Mucosa of descending colon (tissue), 3 donors: ENCODE measurements at regions not wholly inside any gene's neighbourhood (a gene's known extent, or its start where the extent isn't known, plus 50 kb on each side); places are given as distances from the start of the nearest gene placed in this dataset.

Source experiments
- ATAC-seq: fragments of 200-7000 bp; cut with Tn5 transposase; one replicate; pipeline ENCODE4 v1.9.1; 2020; ENCODE audit warnings: mild to moderate bottlenecking, moderate library complexity
- DNase-seq, 3 donors: peaks; one replicate each; pipeline ENCODE4 v3.0.0-alpha.2; 2020
- H3K36me3 ChIP-seq: fragments of 200-600 bp; one replicate; pipeline ENCODE4 v1.8.0; 2021; ENCODE audit warnings: low read depth, mild to moderate bottlenecking
- H3K4me1 ChIP-seq: fragments of 200-600 bp; one replicate; pipeline ENCODE4 v1.8.0; 2021; ENCODE audit warnings: low read depth, mild to moderate bottlenecking
- H3K4me3 ChIP-seq: fragments of 200-600 bp; one replicate; pipeline ENCODE4 v1.8.0; 2021; ENCODE audit warnings: mild to moderate bottlenecking
- H3K9me3 ChIP-seq: fragments of 200-600 bp; one replicate; pipeline ENCODE4 v1.8.0; 2021; ENCODE audit warnings: mild to moderate bottlenecking
- intact Hi-C, 2 donors: fragments of 100-400 bp; cut with DNase I in 1 of 2; cut with micrococcal nuclease in 1 of 2; formaldehyde crosslinking; loops; one replicate each; pipeline versions ENCODE4 v1.11.0 to v1.11.1; 2022; cut with DNase I, micrococcal nuclease
- TF ChIP-seq, protein P1 (sequence below): fragments of 200-600 bp; IDR thresholded peaks from one replicate; pipeline ENCODE4 v1.8.0; 2022; ENCODE audit warnings: antibody characterized with exemption, mild to moderate bottlenecking
- donor health status: DM: no; HTN: no; CAD: no; lungs with moderate emphysema.
- donor health status: DM: no; HTN: no; CAD: no.
- donor health status: DM: no; HTN: yes; CAD: no.

DNA sequence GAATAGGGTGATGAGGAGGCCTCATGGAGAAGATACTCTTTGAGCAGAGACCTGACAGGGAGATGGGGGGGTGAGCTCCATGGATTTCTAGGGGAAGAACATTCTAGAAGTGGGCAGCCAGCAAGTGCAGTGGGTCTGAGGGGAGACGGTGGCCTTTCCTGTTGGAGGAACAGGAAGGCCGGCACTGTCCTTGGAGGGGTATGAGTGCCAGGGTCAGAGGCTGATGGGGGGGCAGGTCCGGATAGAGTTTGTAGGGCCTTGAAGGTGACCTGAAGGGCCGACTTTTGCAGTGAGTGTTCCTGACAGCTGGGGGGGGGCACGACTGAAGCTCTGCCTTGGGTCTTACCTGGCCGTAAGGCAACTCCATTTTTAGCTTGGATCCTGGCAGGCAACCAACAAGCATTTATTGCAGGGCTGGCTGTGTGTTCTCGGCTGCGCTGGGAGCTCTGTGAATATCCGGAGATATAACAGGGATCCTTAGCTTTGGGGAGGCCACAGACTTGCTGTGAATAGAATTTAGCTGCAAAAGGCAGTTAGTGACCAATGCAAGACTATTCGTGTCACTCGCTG lies 130.6 kb downstream of the MRPS6 start:
- Histone ChIP-seq H3K4me3 (no peak overlapping the region), H3K36me3 (no peaks in the 10 kb centered on the region), H3K9me3 (no peaks in the 10 kb centered on the region), H3K4me1 (no peaks in the 10 kb centered on the region)
- intact Hi-C loops: loop anchor here in 1 of 2 donors (10.0 kb wide), 1 partner anchor 129 kb away; the partner anchor contains the start of genes MRPS6 and SLC5A3
- TF ChIP-seq, protein P1, sequence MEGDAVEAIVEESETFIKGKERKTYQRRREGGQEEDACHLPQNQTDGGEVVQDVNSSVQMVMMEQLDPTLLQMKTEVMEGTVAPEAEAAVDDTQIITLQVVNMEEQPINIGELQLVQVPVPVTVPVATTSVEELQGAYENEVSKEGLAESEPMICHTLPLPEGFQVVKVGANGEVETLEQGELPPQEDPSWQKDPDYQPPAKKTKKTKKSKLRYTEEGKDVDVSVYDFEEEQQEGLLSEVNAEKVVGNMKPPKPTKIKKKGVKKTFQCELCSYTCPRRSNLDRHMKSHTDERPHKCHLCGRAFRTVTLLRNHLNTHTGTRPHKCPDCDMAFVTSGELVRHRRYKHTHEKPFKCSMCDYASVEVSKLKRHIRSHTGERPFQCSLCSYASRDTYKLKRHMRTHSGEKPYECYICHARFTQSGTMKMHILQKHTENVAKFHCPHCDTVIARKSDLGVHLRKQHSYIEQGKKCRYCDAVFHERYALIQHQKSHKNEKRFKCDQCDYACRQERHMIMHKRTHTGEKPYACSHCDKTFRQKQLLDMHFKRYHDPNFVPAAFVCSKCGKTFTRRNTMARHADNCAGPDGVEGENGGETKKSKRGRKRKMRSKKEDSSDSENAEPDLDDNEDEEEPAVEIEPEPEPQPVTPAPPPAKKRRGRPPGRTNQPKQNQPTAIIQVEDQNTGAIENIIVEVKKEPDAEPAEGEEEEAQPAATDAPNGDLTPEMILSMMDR: no peak
- DNase-seq: peak in 1 of 3 donors; percentile 40
- ATAC-seq: no peak

DNA sequence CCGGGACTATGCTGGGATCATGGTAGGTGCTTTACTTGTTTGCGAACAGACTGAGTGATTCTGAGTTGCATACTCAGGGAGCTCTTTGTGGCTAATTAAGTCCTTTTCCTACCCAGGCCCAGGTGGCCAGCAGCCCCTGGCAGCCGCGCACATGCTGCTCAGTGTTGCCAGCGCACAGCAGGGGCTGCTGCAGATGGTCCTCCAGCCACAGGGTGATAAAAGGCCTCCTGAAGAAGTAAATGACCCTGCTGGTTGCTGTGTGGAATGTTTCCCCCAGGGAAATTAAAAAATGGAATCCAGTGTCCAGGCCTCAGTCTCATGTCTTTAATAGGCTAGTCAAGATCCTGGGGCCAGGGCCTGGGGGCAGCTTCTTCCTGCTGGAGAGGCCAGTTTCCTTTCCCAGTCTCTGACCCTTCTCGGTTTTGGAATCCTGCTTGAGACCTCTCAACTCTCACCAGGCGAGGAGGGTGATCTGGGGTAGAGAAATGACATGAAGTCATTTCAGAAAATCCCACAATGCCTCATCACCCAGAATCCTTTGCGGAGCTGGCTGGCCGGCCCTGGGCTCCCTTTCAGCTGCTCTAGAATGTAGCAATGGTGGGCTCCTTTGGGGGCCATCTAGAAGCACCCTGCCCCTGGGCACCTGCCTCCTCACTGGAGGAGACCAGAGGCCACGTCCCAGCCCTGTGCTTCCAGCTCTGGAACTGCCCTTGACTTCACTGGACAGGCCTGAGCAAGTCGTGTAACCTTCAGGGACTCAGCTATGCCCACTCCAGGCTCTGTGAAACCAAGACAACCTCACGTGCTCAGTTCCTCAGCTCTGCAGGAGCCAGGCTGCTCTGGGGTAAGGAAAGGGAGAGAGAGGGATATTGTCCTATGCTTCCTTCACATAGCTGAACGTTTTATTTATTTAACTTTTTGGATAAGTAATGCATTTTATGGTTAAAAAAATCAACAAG lies 131.4 kb downstream of the MRPS6 start:
- H3K4me3 ChIP-seq: no peak overlapping the region
- no peak for ATAC-seq
- TF ChIP-seq, protein P1: no peak
- no peaks in the 10 kb centered on the region for H3K36me3 ChIP-seq
- no peaks in the 10 kb centered on the region for H3K4me1 ChIP-seq
- DNase-seq: no peak
- intact Hi-C loops: loop anchor here in 1 of 2 donors (10.0 kb wide), 1 partner anchor 130 kb away; the partner anchor contains the start of genes MRPS6 and SLC5A3
- H3K9me3 ChIP-seq: no peaks in the 10 kb centered on the region

DNA sequence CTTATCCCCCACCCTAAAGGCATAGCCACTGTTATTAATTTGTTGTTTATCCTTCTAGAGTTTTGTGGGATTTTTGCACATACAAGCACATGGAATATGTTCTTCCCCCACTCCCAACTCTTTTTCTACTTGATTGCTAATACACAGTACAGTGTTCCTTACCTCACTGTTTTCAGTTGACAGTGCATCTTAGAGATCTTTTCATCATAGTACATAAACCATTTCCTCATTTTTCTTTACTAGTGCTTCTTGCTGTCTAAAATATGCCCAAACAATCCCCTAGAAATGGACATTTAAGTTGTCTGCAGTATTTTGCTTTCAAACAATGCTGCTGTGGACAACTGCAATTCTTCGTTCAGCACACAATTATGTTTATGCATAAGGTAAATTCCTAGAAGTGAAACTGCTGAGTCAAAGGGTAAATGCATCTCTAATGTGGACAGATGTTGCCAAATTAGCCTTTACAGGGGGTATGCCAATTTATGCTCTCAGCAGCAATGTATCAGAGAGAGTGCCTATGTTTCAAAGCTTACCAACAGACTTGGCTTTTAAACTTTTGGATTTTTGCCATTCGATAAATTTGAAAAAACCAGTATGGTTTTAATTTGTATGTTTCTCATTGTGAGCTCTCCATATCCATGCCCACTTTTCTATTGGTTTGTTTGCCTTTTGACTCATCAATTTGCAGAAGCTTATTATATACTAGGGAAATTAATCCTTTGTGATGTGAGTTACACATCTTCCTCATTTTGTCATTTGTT lies 132.6 kb downstream of the MRPS6 start:
- H3K36me3 ChIP-seq: no peaks in the 10 kb centered on the region
- ATAC-seq (no peak), DNase-seq (no peak)
- TF ChIP-seq, protein P1: no peak
- no peak overlapping the region for H3K4me3 ChIP-seq
- H3K9me3 ChIP-seq: no peaks in the 10 kb centered on the region
- no peaks in the 10 kb centered on the region for H3K4me1 ChIP-seq
- intact Hi-C loops: loop anchor here in 1 of 2 donors (10.0 kb wide), 1 partner anchor 131 kb away; the partner anchor contains the start of genes MRPS6 and SLC5A3

DNA sequence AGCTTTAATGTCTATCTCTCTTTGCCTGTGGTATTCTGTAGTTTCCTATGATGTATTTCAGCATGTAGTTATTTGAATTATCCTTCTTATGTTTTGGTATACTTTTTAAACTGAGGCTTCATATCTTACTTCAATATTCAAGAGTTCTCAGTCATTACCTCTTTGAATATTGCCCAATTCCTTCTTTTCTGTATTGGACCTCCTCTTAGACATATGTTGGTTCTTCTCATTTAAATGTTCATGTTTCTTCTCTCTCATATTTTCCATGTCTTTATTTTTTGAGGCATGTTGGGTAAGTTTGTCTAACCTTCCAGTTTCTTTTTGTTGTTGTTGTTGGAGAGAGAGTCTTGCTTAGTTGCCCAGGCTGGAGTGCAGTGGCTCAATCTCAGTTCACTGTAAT lies 140.6 kb downstream of the MRPS6 start:
- Histone ChIP-seq H3K9me3 (peaks cover 9% of the 10 kb centered on the region), H3K36me3 (no peaks in the 10 kb centered on the region), H3K4me1 (no peaks in the 10 kb centered on the region), H3K4me3 (no peak overlapping the region)
- DNase-seq: no peak
- intact Hi-C loops: no loop called here
- TF ChIP-seq, protein P1: no peak
- ATAC-seq: no peak

DNA sequence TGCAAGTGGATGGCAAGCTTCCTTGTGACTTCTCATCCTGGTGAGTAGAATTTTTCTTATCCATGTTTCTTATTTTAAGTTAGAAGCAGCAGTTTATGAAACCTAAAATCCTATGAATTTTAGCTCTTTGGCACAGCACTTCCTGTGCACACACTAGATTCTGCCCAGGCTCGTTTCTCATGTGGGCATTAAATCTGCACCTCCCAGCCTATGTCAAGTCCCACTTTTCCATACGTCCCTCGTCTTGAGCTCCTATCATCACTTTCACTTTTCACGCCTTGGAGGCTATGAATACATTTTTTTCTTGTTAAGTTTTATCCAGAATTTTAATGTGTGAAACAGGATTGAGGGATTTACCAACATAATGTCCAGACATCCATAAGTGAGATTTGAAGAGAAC lies 142.1 kb downstream of the MRPS6 start:
- ATAC-seq: no peak

More for the DNA sequence above, 142.1 kb downstream of the MRPS6 start:
- intact Hi-C loops: no loop called here
- TF ChIP-seq, protein P1: no peak
- no peak for DNase-seq
- Histone ChIP-seq H3K4me1 (no peaks in the 10 kb centered on the region), H3K9me3 (peaks cover 9% of the 10 kb centered on the region), H3K4me3 (no peak overlapping the region), H3K36me3 (no peaks in the 10 kb centered on the region)
